HG02588 (cell line): ENCODE measurements at regions not wholly inside any gene's neighbourhood (a gene's known extent, or its start where the extent isn't known, plus 50 kb on each side); places are given as distances from the start of the nearest gene placed in this dataset.

ENCODE experiments used
- ATAC-seq: cut with Tn5 transposase; IDR thresholded peaks from one replicate; pipeline ENCODE4 v1.9.1; 2021; ENCODE audit warnings: mild to moderate bottlenecking, moderate library complexity; ENCODE audit not compliant: unreplicated experiment

DNA sequence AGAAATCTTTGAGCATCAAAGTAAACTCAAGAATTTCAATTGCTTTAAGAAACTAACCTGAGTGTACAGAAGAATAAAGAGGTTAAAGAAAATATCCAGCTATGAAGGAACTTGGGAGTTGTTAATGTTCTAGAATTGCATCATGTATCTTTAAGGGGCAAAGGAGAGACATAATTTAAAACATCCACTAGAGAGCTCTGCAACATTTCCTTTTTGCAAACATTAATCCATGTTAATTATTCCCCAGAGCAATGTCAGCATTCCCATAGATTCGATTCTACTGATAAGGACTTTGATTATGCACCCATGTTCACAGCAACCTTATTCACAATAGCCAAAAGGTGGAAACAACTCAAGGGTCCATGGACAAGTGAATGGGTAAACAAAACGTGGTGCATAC is 80.2 kb upstream of the SORBS2 start:
- ATAC-seq: no peak

- no peak for ATAC-seq
Observed at GRCh38 chr4:185893500-185893899, 81.5 kb upstream of the SORBS2 start.

DNA sequence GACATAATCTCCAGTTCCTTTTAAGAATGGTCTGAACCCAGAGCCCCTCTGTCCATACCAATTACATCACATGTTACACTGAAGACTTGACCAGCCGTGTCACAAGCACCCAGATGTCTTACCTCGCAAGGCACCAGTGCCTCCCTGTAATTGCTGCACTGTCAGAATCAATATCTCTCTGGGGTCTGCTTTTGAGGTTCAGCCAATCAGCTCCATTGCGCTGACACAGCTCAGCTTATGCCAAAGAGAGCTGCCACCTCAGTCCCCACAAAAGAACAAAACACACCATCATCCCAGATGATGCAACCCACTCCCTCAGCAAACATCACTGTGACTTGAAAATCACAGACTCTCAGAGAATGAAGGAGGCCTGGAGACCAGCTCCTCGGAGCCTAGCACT is 82.5 kb upstream of the SORBS2 start:
- ATAC-seq: no peak

DNA sequence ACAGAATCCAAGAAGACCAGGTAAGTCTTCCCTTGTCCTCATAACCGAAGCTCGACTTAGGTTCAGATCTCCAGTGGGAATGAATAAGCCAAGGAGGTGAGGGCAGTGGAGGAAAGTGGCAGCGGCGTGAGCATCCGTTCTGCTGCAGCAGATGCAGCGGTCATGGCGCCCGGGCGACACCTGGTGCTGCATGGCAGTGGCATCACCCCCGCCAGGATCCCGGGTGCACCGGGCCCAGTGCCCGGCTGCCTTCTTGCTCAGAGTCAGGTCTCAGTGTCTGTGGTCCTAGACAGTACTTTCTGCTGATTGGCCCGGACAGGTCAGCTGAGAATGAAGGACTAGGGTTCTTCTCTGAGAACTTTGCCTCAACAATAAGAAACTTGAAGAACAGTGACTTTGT is 83.4 kb upstream of the SORBS2 start:
- no peak for ATAC-seq

DNA sequence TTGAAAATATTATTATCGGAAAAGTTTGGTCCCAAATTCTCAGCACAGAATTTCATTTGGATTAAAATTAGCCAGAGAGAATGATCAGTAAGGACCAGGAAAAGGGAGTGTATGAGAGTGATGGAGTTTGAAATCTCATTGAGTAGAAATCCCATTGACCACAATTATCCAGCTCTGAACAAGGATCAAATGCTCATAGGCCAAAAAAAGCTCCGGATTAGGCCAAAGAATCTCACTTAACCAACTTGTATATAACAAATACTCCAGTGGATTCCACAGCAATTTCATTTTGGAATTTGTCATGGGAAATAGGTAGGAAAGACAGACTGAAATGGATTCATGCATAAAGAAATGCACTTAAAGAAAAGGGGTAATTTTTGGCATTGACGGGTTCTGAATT is 83.9 kb upstream of the SORBS2 start:
- no peak for ATAC-seq

DNA sequence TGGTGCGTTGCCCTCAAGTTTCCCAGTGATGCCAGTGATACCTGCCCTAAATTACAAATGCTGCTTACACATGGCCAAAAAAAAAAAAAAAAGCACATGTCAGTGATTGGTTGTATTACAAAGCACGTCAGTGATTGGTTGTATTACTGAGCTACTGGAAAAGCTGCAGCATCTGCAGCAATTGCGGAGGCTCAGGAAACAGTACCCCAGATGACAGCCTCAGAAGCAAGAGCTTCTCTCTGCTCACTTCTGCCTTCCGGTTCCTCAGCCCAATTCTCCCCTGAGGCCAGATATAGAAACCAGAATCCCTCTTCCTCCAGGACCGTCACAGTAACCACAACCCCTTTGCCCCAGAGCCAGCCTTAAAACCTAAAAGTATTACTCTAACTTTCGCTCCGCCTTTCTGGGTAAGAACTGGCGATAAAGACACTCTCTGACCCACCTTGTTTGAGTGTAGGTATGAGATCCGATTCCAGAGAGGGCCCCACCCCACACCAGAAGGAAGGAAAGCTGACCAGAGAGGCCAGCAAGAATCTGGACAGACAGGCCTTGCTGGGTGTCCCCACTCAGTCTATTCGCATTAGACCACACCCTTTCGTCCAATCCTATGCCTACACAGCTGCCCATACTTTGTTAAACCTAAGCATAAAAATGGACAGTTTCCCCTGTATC is 85.0 kb upstream of the SORBS2 start:
- ATAC-seq: no peak

DNA sequence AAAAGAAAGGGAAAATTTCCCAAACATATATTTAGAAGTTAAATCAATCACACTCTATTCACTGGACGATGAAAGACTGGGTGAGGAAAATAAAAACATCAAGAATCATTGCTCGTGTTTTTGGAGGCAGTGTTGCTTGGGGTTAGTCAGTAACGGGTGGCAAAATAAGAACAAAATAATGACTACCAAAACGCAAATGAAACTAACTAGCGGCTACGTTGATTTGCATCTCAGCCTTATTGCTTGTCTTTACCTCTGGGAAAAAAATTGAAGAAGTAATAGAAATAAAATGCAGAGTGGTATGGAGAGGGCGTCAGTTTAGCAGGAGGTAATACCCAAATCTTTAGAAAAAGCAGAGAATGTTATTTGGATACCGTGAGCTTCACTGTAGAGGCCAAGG is 86.4 kb upstream of the SORBS2 start:
- ATAC-seq: no peak

DNA sequence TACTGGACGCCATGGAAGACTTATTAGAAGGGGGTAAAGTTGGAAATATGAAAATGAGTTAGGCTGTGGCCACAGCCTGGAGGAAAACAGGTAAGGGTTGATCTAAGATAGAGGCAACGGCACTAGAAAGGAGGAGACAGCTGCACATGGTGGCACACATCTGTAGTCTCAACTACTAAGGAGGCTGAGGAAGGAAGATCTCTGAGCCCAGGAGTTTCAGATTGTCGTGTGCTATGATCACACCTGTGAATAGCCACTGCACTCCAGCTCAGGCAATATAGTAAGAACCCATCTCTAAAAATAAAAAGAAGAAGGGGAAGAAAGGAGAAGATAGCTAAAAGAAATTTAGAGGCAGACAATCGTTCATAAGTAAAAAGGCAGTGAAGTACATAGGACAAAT is 87.8 kb upstream of the SORBS2 start:
- ATAC-seq: no peak

DNA sequence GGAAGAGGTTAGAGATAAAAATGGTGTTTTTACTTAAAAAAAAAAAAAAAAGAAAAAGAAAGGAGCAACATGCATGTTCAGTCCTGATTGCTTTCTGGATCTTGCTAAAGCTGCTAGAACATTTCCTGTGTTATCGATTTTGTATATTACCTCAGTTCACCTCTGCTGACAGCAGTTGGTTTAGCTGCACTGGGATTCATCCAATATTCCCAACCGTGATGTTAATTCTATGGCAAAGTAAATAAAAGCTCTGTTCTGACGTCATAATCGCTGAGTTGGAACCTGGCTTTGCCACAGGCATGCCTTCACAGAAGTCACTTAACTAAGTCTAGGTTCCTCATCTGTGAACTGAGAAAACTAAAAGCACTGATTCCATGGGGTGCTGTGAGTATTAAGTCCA is 90.7 kb upstream of the SORBS2 start:
- no peak for ATAC-seq

DNA sequence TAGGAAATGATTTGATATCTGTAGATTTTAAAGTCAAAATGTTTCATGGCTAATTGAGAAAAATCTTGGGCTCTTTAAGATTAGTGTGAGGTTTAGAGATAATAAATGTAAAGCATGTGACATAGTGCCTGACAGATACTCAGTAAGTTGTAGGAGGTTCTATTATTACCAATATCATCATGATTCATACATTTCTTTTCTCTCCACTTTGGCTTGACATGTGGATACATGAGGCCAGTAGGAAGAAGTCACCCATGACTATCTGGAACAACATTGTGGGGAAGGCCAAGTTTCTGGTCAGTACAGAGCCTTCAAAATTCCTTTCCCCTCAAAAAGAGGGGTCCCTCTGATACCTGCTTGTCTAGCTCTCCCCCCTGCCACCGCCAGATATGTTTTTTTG is 91.2 kb upstream of the SORBS2 start:
- no peak for ATAC-seq

- ATAC-seq: no peak
Observed at GRCh38 chr4:185904381-185904780, 92.4 kb upstream of the SORBS2 start.

GRCh38 chr4:185909972-185910371 is 98.0 kb upstream of the SORBS2 start:
- no peak for ATAC-seq

DNA sequence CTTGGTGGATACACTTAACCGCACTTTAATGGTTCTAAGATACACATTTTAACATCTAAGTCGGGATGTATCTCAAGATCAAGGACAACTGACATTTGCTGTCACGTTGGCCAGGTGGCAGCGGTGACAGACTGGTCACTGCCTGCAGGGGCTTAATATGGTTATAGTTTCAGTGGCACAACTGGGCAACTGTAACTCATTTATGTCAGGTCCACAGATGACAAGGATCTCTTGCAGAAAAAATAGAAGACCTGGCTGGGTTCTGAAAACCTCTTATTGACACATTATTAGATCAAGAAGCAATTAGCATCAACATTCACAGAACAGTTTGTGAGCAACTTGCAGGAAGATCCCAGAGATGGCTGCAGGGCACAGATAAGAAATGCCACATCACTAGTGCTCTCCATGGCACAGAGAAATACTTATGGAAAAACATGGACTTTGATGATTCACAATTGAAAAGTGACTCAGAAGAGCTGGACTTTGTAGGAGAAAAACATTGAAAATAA is 99.6 kb upstream of the SORBS2 start:
- no peak for ATAC-seq

GRCh38 chr4:185912779-185913178 is 100.8 kb upstream of the SORBS2 start:
- no peak for ATAC-seq

GRCh38 chr4:185914583-185915199 is 102.7 kb upstream of the SORBS2 start:
- ATAC-seq: no peak

DNA sequence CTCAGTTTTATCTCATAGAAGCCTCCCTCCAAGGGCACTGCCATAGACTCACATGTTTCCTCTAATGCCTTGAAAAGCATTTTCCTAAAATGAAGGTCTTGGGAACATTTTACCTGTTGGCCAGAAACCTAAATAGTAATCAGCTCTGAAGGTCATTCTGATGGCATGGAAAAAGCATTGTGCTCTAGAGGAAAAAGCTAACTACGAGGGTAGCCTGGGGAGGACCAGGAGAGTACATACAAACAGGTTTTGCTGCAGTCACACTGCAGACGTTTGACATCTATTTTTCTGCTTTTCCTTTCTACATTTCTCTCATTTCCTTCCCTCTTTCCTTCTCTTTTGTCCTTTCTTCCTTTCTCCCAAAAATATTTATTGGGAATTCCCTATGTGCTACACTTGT is 103.3 kb upstream of the SORBS2 start:
- ATAC-seq: no peak

- no peak for ATAC-seq
Observed at GRCh38 chr4:185915817-185916216, 103.8 kb upstream of the SORBS2 start.

DNA sequence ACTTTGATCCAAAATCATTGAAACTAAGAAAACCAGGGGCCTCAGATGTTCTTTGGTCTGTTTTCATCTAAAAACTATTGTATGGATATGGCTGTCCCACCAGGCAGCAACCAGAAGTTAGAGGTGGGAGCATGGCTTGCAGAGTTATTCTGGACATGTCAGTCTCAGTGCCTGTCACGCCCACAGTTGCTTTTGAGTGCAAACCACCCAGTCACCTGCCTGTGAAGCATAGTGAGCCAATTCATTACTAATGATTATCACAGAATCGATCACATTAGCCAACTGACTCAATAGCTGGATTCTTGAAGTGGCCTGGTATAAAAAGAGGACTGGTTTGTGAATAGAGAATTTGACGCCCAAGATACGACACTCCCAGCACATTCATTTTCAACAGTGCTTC is 104.2 kb upstream of the SORBS2 start:
- ATAC-seq: no peak

- ATAC-seq: no peak
Observed at GRCh38 chr4:185916683-185917082, 104.7 kb upstream of the SORBS2 start.

GRCh38 chr4:185919107-185919506 is 107.1 kb upstream of the SORBS2 start:
- no peak for ATAC-seq

DNA sequence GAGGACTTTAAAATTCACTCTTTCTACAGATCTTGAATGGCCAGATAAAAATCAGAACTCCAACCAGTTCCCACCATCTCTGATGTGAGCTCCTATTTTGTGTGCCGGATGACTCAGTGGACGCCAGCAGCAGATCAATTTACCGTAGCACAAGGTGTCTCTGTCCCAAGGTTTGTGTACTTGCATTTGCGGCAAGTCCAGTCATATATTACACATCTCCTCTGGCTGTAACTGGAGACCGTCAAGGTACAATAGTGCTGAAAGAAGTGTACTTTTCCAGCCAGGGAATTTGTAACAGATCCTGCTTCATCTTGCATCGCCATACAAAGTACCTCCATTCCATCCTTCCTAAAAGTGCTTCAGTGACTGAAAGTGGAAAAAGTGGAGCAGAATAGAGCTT is 108.2 kb upstream of the SORBS2 start:
- ATAC-seq: no peak

GRCh38 chr4:185920691-185921260 is 108.8 kb upstream of the SORBS2 start:
- ATAC-seq: no peak
